HepG2 (cell line): ENCODE measurements at regions not wholly inside any gene's neighbourhood (a gene's known extent, or its start where the extent isn't known, plus 50 kb on each side); places are given as distances from the start of the nearest gene placed in this dataset.
"Not testable (repeated sequence)": the region's sequence is repeated elsewhere in the genome, so short reads cannot be mapped to it uniquely, and the experiment has no call there.

Experiments
- ATAC-seq: fragments of 200-7000 bp; cut with Tn5 transposase; 3 replicates; pipeline ENCODE4 v1.9.1; 2020; ENCODE audit warnings: mild to moderate bottlenecking, moderate library complexity
- BruUV-seq: library from RNA; stranded (reverse); fragments of 400-500 nt; replicated peaks from 2 replicates; lab custom pipeline; 2021; lab: Mats Ljungman, UMichigan
- CTCF ChIA-PET: fragments of 300-600 bp; formaldehyde crosslinking; extraction: SDS; loops from one replicate; lab custom pipeline; 2021; ENCODE audit warnings: low total read pairs, inconsistent platforms, low intra/inter-chr PET ratio; lab: Yijun Ruan, JAX
- POLR2A ChIA-PET: fragments of 350-600 bp; sonication (Branson Sonifier 250); formaldehyde crosslinking; loops from one replicate; lab custom pipeline; 2020; ENCODE audit warnings: antibody characterized with exemption, inconsistent platforms; lab: Yijun Ruan, JAX
- DNase-seq: peaks from one replicate; pipeline ENCODE4 v3.0.0-alpha.2; 2015; ENCODE audit warnings: low spot score
- FAIRE-seq: peaks from 3 replicates; lab custom pipeline; 2011; peaks lifted over from hg19 to GRCh38; lab: Jason Lieb, UNC
- H2AFZ ChIP-seq: one replicate; pipeline ENCODE4 v1.6.1; 2011; ENCODE audit warnings: low read length, inconsistent platforms
- H3K27ac ChIP-seq: fragments of 300-600 bp; 3 replicates; pipeline ENCODE4 v1.8.0; 2011; ENCODE audit warnings: mixed run types, mild to moderate bottlenecking, mixed read lengths, low read length, inconsistent platforms; ENCODE audit not compliant: insufficient read depth; ENCODE audit errors: extremely low read length
- H3K27me3 ChIP-seq, 2 experiments: fragments of 200-600 bp in 1 of 2; 2 replicates in 1 of 2; 3 replicates in 1 of 2; pipeline versions ENCODE4 v1.6.0 to v1.8.0; 2011; ENCODE audit warnings: low read length in 2 of 2, mild to moderate bottlenecking in 2 of 2, moderate library complexity in 2 of 2, inconsistent platforms in 1 of 2; ENCODE audit not compliant: insufficient read depth in 2 of 2, control insufficient read depth in 1 of 2
- H3K36me3 ChIP-seq, 2 experiments: fragments of 200-600 bp in 1 of 2; replicated peaks in 1 of 2; 2 replicates in 1 of 2; 3 replicates in 1 of 2; pipeline versions ENCODE4 v1.5.1 to v1.8.0; 2011; ENCODE audit warnings: low read length in 2 of 2, inconsistent platforms in 1 of 2; ENCODE audit not compliant: insufficient read depth in 2 of 2, control insufficient read depth in 1 of 2
- H3K4me1 ChIP-seq: 2 replicates; pipeline ENCODE4 v1.5.1; 2012; ENCODE audit warnings: low read length, inconsistent platforms; ENCODE audit not compliant: insufficient read depth
- H3K4me2 ChIP-seq: 2 replicates; pipeline ENCODE4 v1.6.0; 2011; ENCODE audit warnings: low read depth, low read length, inconsistent platforms
- H3K4me3 ChIP-seq, 3 experiments: fragments of 200-600 bp in 1 of 3; sonication (generic), shearing (Covaris generic) in 1 of 3; replicated peaks in 1 of 3; 2 replicates each; pipeline ENCODE4 v1.5.1; 2011 to 2016; ENCODE audit warnings: low read length in 3 of 3, inconsistent platforms in 2 of 3, low read depth in 2 of 3, mild to moderate bottlenecking in 2 of 3, control low read depth in 1 of 3, mixed read lengths in 1 of 3; ENCODE audit not compliant: insufficient read depth in 1 of 3
- H3K79me2 ChIP-seq: one replicate; pipeline ENCODE4 v1.6.1; 2011; ENCODE audit warnings: low read length, inconsistent platforms; ENCODE audit not compliant: insufficient read depth
- H3K9ac ChIP-seq: 2 replicates; pipeline ENCODE4 v1.6.0; 2011; ENCODE audit warnings: mild to moderate bottlenecking, low read depth, low read length, inconsistent platforms; ENCODE audit not compliant: insufficient read depth
- H3K9me3 ChIP-seq: 2 replicates; pipeline ENCODE4 v1.5.1; 2012; ENCODE audit warnings: mild to moderate bottlenecking, low read length
- H4K20me1 ChIP-seq: 2 replicates; pipeline ENCODE4 v1.6.0; 2011; ENCODE audit warnings: inconsistent platforms, mild to moderate bottlenecking, low read length, moderate library complexity; ENCODE audit not compliant: insufficient read depth
- SP4 ChIP-seq: sonication (generic); formaldehyde crosslinking; IDR thresholded peaks from 2 replicates; pipeline ENCODE4 v1.8.1; 2023; ENCODE audit warnings: mild to moderate bottlenecking, missing genetic modification reagents
- TSC22D2 ChIP-seq: sonication (generic); formaldehyde crosslinking; IDR thresholded peaks from 2 replicates; pipeline ENCODE4 v1.5.1; 2020; ENCODE audit warnings: missing genetic modification reagents, mild to moderate bottlenecking, borderline replicate concordance
- ZFP41 ChIP-seq: sonication (generic); formaldehyde crosslinking; IDR thresholded peaks from 2 replicates; pipeline ENCODE4 v1.4.0; 2020; ENCODE audit warnings: mild to moderate bottlenecking, missing genetic modification reagents, borderline replicate concordance
- ZNF143 ChIP-seq: sonication (generic); formaldehyde crosslinking; IDR thresholded peaks from 2 replicates; pipeline ENCODE4 v1.4.0; 2020; ENCODE audit warnings: missing genetic modification reagents
- ZNF367 ChIP-seq: sonication (generic); formaldehyde crosslinking; IDR thresholded peaks from 2 replicates; pipeline ENCODE4 v1.4.0; 2020; ENCODE audit warnings: missing genetic modification reagents, borderline replicate concordance
- ZNF572 ChIP-seq: sonication (generic); formaldehyde crosslinking; IDR thresholded peaks from 2 replicates; pipeline ENCODE4 v1.5.1; 2020; ENCODE audit warnings: mild to moderate bottlenecking, missing genetic modification reagents
- ZNF850 ChIP-seq: sonication (generic); formaldehyde crosslinking; conservative IDR thresholded peaks from 2 replicates; pipeline ENCODE4 v1.9.0; 2021; ENCODE audit warnings: mild to moderate bottlenecking, missing genetic modification reagents
- WGBS: methylation state at CpG from one replicate; pipeline ENCODE4 v1.1.6; 2017; ENCODE audit warnings: low lambda C conversion rate; 5-methylcytosine and 5-hydroxymethylcytosine counted together
- in situ Hi-C: cut with HindIII; loops from 2 replicates; pipeline ENCODE4 v1.10.0; 2017; ENCODE audit warnings: low pct_unique_long_range_greater_than_20kb; ENCODE audit not compliant: extremely low pct_ligation_motif_present
- intact Hi-C: fragments of 100-400 bp; cut with micrococcal nuclease; formaldehyde crosslinking; loops from one replicate; pipeline ENCODE4 v1.10.0; 2022; ENCODE audit not compliant: unreplicated experiment
- TF ChIP-seq, protein P1 (sequence below): IDR thresholded peaks from 2 replicates; pipeline ENCODE4 v1.6.1; 2016
- TF ChIP-seq, protein P2 (sequence below): IDR thresholded peaks from 2 replicates; pipeline ENCODE4 v1.6.1; 2016; ENCODE audit warnings: low read depth, control low read depth
- TF ChIP-seq, protein P3 (sequence below): sonication (generic); formaldehyde crosslinking; IDR thresholded peaks from 2 replicates; pipeline ENCODE4 v1.8.0; 2022; ENCODE audit warnings: missing genetic modification reagents, mild to moderate bottlenecking, borderline replicate concordance

DNA sequence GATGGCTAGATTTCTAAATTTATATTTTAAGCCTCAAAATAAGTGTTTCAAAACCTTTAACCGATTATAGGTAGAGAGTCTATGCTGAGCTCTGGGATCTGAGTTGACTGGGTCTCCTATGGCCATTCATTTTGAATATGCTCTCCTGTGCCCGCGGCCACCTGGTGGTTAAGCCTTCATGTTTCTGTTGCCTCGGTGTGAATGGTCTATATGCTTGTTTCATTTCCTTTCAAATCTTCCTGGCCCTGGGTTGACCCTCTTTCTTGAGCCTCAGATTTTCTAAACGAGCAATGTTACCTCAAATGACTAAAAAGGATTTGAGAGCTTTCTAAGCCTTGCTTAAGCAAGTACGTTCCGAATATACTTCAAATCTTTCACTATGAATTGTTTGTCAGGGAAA lies 789.4 kb upstream of the KIRREL3 start:
- H3K27ac ChIP-seq, result no peak overlapping the region
- under 1% methylated on average over 7 of the region's 7 CpGs for WGBS
- DNase-seq, result no peak
- H3K36me3 ChIP-seq, result no peaks in the 10 kb centered on the region
- ChIA-PET CTCF (no interaction called here), POLR2A (no interaction called here)
- H3K4me3 ChIP-seq, result no peak overlapping the region
- TF ChIP-seq, protein P1, sequence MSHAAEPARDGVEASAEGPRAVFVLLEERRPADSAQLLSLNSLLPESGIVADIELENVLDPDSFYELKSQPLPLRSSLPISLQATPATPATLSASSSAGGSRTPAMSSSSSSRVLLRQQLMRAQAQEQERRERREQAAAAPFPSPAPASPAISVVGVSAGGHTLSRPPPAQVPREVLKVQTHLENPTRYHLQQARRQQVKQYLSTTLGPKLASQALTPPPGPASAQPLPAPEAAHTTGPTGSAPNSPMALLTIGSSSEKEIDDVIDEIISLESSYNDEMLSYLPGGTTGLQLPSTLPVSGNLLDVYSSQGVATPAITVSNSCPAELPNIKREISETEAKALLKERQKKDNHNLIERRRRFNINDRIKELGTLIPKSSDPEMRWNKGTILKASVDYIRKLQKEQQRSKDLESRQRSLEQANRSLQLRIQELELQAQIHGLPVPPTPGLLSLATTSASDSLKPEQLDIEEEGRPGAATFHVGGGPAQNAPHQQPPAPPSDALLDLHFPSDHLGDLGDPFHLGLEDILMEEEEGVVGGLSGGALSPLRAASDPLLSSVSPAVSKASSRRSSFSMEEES (CRISPR knock-in tag), result no peak
- no peak for TF ChIP-seq SP4 (CRISPR knock-in tag)
- TF ChIP-seq, protein P2, sequence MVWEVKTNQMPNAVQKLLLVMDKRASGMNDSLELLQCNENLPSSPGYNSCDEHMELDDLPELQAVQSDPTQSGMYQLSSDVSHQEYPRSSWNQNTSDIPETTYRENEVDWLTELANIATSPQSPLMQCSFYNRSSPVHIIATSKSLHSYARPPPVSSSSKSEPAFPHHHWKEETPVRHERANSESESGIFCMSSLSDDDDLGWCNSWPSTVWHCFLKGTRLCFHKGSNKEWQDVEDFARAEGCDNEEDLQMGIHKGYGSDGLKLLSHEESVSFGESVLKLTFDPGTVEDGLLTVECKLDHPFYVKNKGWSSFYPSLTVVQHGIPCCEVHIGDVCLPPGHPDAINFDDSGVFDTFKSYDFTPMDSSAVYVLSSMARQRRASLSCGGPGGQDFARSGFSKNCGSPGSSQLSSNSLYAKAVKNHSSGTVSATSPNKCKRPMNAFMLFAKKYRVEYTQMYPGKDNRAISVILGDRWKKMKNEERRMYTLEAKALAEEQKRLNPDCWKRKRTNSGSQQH (CRISPR knock-in tag), result no peak
- no peak for TF ChIP-seq ZNF572 (CRISPR knock-in tag)
- TF ChIP-seq, protein P3, sequence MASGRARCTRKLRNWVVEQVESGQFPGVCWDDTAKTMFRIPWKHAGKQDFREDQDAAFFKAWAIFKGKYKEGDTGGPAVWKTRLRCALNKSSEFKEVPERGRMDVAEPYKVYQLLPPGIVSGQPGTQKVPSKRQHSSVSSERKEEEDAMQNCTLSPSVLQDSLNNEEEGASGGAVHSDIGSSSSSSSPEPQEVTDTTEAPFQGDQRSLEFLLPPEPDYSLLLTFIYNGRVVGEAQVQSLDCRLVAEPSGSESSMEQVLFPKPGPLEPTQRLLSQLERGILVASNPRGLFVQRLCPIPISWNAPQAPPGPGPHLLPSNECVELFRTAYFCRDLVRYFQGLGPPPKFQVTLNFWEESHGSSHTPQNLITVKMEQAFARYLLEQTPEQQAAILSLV (CRISPR knock-in tag), result no peak
- TF ChIP-seq ZNF367 (CRISPR knock-in tag), result no peak
- TF ChIP-seq ZNF143 (CRISPR knock-in tag), result no peak
- no peak for TF ChIP-seq TSC22D2 (CRISPR knock-in tag)
- no peak for TF ChIP-seq ZFP41
- no peak for TF ChIP-seq ZNF850 (CRISPR knock-in tag)
- TF ChIP-seq, all 625 proteins: peak for 0
- Histone ChIP-seq H2AFZ (no peak overlapping the region), H3K4me1 (no peaks in the 10 kb centered on the region), H3K27me3 (no peaks in the 10 kb centered on the region), H3K9ac (no peak overlapping the region), H3K9me3 (peaks cover 41% of the 10 kb centered on the region), H3K79me2 (no peaks in the 10 kb centered on the region), H3K4me2 (no peak overlapping the region), H4K20me1 (no peaks in the 10 kb centered on the region)
- no peak for FAIRE-seq
- BruUV-seq, result no TSS peak
- intact Hi-C loops, result no loop called here
- 0 out of 3 replicates have a peak, but pooled peaks have one; percentile 47 for ATAC-seq
- in situ Hi-C loops, result no loop called here

DNA sequence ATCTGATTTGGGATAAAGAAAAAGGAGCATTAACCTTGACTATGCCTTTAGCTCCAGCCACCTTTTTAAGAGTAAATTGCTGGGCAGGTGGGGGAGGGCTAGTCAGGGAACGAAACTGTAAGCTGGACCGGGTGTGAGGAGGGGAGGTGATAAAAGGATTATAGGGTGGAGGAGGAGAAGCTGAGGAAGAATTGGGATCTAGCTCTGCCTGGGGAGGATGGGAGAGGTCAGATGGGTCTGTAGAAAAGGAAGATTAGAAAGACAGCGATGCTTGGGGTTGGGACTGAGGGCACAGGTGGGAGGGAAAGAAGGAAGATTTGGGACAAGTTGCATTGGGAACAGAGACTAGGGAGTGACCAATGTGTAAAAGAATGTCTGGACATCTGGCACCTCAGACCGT lies 772.4 kb upstream of the KIRREL3 start:
- H3K4me3 ChIP-seq, CTCF ChIA-PET, intact Hi-C loops, H3K36me3 ChIP-seq, H3K9ac ChIP-seq, H3K9me3 ChIP-seq, H3K27me3 ChIP-seq, POLR2A ChIA-PET, ATAC-seq, H3K79me2 ChIP-seq, DNase-seq, H3K4me2 ChIP-seq, in situ Hi-C loops, H3K27ac ChIP-seq, H2AFZ ChIP-seq, FAIRE-seq, H3K4me1 ChIP-seq, H4K20me1 ChIP-seq, BruUV-seq: not testable (repeated sequence)
- under 1% methylated on average over 4 of the region's 4 CpGs for WGBS
